Smooth muscle cell of the brain vasculature (primary cell): ENCODE measurements at regions not wholly inside any gene's neighbourhood (a gene's known extent, or its start where the extent isn't known, plus 50 kb on each side); places are given as distances from the start of the nearest gene placed in this dataset.
"Not testable (repeated sequence)": the region's sequence is repeated elsewhere in the genome, so short reads cannot be mapped to it uniquely, and the experiment has no call there.

Experiments used
- DNase-seq: peaks from one replicate; pipeline ENCODE4 v3.0.0-alpha.2; 2012; ENCODE audit warnings: low read depth, low spot score

GRCh38 chr16:62814891-62815290 is 778.7 kb upstream of the CDH8 start:
- no peak for DNase-seq

DNA sequence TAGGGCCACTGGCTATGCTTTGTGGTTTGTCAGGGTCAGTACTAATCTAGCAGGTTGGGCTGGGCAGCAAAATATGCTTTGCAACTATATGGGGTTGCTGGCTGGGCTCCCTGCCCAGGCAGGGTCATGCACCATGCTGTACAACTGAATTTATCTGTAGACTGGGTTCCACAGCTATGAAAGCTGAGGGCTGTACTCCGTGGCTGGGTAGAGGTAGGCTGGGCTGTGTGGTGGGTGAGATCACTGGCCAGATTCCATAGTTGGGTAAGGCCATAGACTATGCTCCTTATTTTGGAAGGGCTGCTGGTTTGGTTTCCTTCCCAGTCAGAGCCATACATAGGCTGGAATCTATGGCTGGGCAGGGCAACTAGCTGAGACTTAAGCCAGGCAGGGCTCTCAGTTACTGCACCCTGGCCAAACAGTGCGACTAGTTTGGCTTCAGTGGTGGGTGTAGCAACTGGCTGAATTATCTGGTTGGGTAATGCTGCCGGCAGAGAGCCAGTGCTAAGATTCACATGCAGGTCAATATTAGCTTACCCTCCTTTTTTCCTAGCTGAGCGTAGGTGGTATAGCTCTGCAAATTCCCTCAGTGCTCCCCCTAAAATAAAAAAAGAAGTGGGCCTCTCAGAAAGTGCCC is 769.1 kb upstream of the CDH8 start:
- DNase-seq: no peak

DNA sequence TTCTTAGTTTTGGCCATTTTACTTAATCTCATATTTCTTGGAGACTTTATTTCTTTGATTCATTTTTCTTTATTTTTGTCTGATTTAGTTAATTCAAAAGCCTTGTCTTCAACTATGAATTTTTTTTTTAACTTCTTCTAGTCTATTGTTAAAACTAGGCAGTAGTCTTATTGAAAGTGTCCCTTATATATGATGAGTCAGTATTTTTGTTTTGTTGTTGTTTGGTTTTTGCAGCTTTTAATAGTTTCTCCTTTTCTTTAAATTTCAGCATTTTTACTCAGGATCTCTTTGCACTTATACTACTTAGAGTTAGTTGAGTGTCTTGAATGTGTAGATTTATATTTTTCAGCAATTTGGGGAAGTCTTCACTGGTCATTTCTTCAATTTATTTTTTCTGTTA is 758.5 kb upstream of the CDH8 start:
- no peak for DNase-seq

DNA sequence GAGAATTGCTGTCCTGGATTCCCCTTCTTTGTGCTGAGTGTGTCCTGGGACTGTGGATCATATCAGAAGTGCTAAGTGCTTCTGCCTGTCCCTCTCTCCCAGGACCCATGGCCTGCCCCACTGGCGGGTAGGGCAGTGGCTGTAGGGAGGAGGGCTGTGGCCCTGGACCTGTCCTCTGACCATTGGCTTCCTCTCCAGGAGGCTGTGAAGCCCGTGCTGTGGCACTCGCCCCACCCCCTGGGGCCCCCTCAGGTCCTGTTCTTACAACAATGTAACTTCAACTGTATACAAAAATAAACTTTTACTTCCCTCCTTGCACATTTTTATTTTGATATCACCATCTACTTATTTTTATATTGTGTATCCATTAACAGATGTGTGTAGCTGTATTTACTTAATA is 743.8 kb upstream of the CDH8 start:
- not testable (repeated sequence) for DNase-seq

- no peak for DNase-seq
These were observed 728.3 kb upstream of the CDH8 start for GRCh38 chr16:62764572-62764971.

DNA sequence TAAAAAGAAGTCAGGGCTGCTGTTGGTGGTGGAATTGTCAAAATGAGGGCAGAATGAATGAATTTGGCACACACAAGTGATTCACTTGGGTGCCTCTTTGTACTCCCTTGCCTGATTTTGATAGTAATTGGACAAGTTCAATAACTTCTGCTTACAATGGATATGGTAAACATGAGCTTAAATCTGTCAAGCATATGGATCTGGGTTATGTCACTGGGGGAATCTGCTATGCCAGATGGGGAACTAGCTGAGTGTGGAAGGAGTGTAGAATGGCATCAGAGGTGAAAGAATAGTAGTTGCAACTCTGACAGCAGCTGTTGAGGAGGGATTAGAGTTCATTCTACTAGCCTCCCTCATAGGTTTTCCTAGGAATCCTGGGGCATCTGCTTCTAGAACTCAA is 724.2 kb upstream of the CDH8 start:
- no peak for DNase-seq

DNA sequence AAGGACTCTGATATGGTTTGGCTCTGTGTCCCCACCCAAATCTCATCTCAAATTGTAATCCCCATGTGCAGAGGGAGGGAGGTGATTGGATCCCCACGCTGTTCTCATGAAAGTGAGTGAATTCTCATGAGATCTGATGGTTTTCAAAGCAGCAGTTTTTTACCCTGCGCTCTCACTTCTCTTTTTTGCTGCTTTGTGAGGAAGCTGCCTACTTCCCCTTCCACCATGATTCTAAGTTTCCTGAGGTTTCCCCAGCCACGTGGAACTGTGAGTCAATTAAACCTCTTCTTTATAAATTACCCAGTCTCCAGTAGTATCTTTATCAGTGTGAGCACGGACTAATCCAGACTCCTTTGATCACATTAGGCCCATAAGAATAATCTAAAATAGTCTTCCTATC is 719.7 kb upstream of the CDH8 start:
- no peak for DNase-seq

DNA sequence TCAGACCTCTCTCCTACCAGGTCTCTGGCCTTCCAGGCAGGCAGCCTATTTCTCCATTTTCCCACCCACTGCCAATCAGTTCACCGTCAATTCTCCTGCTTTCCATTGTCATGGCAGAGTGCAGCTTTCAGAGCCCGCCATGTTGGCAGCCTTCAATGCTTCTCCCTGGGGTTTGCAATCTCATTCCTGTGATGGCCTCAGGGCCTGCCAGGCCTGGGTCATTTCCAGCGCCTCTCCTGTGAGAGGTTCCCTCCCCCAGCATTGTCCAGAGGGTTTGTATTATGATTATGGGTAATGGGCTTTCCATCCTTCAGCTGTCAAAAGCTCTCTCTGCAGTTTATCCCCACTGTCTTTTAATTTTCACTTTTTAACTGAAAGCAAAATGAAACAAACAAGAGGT is 716.6 kb upstream of the CDH8 start:
- DNase-seq: no peak

GRCh38 chr16:62751218-62751617 is 715.0 kb upstream of the CDH8 start:
- no peak for DNase-seq

DNA sequence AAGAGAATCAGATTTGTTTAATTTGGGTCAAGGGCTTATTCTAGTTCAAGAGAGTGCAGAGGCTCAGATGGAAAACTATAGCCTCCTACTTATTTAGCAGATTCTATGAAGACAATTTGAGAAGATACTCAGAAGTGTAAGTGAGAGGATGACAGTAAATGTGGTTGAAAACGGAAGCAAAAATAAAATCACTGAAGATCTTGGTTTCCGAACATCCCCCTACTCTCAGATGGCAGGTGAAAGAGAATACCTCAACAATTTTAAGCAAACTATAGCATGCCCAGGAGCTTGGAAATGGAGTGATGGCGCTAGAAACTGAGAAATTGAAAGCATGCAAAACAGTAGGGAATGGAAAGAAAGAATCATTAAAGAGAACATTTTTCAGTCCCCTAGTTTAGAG is 705.5 kb upstream of the CDH8 start:
- no peak for DNase-seq

- no peak for DNase-seq
These were observed 702.6 kb upstream of the CDH8 start for GRCh38 chr16:62738666-62739460.

- no peak for DNase-seq
These were observed 695.9 kb upstream of the CDH8 start for GRCh38 chr16:62732092-62732491.

- DNase-seq: not testable (repeated sequence)
These were observed 688.5 kb upstream of the CDH8 start for GRCh38 chr16:62724670-62725269.

DNA sequence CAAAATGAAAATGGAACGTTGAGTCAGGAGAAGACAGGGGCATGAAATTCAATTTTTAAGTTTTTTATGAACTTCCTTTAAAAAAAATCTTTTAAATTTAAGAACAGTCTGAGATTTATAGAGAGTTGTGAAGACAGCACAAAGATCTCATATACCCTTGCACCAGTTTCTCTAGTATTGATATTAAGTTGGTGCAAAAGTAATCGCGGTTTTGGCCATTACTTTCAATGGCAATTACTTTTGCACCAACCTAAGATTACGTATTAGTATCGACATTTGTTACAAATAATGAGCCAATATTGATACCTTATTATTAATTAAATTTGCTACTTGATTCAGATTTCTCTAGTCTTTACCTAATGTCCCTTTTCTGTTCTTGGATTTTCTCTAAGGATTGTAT is 684.4 kb upstream of the CDH8 start:
- no peak for DNase-seq

DNA sequence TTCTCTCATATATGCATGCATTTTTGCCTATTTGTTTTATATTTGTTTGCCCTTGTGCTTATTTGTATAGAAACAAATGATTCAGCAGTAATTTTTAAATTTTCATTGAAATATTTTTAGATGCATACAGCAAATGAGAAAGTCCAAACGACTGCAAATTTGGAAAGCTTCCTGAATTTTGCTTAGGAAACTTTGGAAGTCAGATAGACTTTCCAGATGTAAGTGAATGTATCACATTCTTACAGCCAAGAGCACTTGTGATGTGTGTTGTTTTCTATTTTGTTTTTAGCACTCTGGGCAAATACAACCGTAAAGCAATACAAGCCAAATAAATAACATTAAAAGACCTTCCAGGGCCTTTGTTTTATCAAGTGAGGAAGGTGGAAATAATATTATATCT is 680.8 kb upstream of the CDH8 start:
- DNase-seq: no peak

DNA sequence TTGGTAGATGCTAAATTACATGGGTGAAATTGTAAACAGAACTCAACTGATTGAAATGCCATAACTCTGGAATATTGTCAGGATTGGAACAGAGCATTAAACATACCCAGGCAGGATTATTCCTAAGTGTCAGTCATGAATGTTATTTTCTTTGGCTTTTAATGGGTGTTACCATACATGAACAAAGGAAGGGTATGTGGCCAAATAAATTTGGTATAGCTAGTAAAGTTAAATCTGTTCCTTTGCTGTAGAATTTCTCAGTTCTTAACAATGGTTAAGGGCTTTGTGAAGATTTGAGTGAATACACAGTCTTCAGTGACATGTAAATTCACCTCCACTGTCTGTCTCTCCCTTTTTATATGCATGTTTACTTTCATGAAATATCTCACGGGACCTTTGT is 679.5 kb upstream of the CDH8 start:
- no peak for DNase-seq

- DNase-seq: no peak
These were observed 676.3 kb upstream of the CDH8 start for GRCh38 chr16:62712566-62712965.

- DNase-seq: no peak
These were observed 675.6 kb upstream of the CDH8 start for GRCh38 chr16:62711797-62712196.

GRCh38 chr16:62709794-62710193 is 673.6 kb upstream of the CDH8 start:
- DNase-seq: no peak

GRCh38 chr16:62701426-62701825 is 665.2 kb upstream of the CDH8 start:
- no peak for DNase-seq

DNA sequence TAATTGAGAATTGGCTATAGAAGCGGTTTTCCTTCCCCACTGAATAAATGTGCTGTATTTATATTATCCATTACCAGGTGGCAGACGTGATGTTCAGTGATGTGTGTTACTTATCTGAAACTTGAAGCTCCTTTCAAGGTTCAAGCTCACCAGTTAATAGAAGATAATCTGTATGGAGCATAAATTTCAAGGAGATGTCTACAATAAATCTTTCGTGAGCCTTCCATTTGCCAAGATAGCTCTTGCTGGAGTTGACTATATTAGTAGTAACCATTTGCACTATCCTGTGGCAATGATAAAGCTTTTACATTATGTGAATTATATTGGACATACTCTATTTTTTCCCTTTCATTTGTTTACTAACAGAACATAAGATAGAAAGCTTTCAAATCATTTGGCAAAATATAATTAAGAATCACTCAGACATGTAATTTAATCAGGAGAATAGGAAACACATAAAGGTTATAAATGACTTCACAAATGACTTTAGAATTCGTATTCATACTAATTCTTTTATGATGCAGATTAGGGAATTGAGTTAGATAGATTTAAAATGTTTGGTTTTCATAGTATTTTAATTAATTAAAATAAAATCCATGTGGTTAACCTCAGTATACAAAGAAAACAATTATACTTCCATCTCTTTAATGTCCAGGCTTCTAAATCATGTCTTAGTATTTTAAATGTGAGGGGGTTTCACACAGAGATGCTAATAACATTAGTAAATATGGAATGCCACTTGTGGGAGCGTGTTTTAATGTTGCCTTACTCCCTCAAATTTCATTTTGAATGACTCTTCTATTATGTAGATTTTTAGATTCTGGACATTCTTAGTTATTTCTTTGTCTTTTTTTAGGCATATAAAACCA is 664.4 kb upstream of the CDH8 start:
- no peak for DNase-seq

DNA sequence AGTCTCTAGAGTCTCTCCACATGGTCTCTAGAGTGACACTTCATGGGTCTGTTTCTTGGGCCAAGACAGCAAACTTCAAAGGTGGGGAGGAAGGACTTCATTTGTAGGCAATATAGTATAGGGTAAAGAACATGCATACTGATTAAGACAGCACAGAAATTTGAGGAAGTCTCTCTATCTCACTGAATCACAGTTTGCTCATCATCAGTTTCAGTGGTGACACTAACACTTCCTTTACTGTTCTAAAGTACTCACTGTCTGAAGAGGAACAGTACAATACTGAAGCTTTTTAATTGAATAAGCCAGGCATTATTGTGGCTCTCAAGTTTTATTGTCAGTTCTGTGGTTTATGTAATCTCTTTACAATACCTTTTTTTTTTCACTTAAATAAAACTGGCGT is 656.4 kb upstream of the CDH8 start:
- DNase-seq: no peak
